GM21360 (cell line): ENCODE measurements at regions not wholly inside any gene's neighbourhood (a gene's known extent, or its start where the extent isn't known, plus 50 kb on each side); places are given as distances from the start of the nearest gene placed in this dataset.

ENCODE experiments used
- ATAC-seq: cut with Tn5 transposase; IDR thresholded peaks from one replicate; pipeline ENCODE4 v1.9.1; 2021; ENCODE audit warnings: mild to moderate bottlenecking, moderate library complexity; ENCODE audit not compliant: unreplicated experiment

DNA sequence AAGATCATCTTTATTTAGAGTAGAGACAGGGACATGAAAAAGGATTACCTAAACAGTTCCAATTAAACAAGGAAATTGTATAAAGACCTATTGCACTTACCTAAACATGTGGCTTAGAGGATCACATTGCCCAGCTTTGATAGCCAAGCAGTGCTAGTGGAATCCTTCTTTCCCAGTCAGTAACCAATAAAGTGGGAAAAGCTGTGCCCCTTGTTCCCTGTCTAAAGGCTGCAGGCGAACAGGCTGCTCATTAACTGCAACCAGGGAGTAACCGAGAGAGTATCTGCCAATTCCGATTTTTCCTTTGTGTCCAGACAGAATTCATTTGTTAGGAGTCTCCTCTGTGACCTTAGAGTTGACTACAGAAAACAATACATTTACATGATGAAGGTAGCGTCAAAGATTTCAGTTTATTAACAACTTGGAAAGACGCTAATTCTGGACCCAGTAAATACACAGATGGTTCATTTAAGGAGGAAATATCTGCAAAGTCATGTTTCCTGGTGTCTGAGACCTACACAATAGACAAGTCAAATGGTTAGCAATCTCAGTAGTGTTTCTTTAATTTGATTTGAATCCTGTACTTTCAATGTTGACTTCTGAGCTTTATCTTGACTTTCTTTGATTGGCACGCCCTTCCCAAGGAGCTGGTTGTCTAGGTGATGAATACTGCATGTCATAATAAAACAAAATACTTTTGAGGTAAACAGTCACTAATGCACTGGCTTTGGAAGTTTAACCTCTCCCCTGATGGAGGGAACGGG, 57.3 kb upstream of the MET start:
- ATAC-seq = no peak

DNA sequence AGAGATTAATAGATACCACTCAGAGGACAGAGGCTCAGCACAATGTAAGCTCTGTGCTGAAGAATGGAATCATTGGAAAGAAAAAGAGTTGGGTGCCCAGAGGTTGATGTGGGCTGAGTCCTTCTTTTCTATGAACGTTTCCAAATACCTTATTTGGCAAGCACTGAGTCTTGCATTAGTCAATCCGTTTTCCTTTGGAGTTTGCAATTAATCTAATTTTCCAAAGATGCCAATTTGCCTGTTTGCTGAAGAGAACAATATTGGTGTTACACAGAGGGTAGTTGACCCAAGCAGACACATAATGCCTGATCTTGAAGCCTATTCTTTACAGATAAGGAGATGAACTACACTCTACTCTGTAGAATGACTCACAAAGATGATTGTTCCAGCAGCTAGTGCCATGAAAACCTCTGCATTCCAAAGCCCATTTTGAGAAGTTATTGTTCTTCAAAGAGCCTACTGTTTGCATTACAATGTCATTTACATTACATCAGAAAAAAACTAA, 55.4 kb upstream of the MET start:
- ATAC-seq = no peak

DNA sequence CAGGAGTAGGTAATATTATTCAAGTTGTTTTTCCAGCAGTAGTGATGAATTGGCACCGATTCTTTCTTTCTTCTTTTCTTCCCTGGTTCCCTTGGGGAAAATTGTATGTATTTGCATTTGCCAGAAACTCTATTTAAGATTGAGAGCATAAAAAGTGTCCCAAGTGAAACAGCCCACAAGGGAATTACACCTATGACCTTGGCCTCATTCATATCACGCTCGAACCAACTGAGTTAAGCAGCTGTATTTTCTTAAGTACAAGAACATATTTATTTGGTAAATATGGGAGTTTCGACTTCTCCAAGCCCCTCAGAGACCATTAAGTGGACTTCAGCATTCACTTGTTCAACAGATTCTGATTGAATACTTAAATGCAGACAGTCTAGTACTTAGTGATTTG, 54.1 kb upstream of the MET start:
- ATAC-seq = no peak

DNA sequence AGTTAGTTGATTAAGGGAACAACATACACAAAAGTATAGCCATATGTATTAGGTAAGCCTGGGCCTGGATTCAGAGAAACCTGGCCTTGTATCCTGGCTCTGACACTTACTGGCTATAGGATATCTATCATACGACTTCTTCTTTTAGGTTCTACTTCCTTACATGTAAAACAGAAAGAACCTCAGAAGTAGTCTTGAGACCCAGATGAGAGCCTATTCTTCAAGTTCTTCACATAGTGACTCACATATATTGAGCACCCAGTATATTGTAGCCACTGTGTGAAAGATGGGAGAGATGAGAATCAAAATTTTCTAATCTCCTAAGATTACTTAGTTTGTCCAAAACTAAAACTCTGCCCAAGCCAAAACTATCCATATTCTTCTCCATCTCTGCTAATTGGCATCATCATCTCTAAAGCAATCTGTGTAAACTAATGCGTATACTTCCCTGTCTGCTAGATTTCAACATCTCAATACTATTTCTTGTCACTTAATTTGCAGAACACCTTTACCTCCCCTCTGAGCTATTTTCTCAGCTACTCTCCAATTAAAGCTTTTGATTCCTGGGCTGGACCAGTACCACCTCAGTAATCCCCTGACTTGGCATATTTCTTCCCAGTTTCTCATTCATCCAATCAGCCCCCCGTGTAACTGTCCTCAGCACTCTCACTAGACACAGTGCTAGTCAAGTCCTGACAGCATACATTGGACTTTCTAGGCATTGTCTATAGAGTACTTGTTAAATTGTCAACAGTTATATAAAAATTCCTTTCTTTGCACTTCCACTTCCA, 53.5 kb upstream of the MET start:
- no peak for ATAC-seq

DNA sequence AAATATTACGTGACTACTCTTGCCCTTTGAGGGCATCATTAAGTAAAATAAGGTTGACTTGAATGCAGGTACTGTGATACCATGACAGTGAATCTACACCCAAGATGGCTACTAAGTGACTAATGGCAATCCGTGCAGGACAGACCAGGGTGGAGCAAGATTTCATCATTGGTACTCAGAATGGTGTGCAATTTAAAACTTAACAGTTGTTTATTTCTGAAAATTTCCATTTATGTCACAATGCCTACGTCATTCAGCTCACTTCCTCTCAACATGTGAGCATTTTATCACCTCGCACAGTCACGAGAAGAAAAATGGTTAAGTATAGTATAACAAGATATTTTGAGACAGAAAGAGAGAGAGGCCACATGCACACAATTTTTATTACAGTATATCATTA, 50.3 kb upstream of the MET start:
- ATAC-seq = peak; percentile 51
